Lower lobe of right lung (tissue), 2 donors: ENCODE measurements at regions not wholly inside any gene's neighbourhood (a gene's known extent, or its start where the extent isn't known, plus 50 kb on each side); places are given as distances from the start of the nearest gene placed in this dataset.
"Not testable (repeated sequence)": the region's sequence is repeated elsewhere in the genome, so short reads cannot be mapped to it uniquely, and the experiment has no call there.

Experiments
- ATAC-seq, 2 donors: fragments of 200-7000 bp; cut with Tn5 transposase; one replicate each; pipeline ENCODE4 v1.9.1; 2020 to 2022; ENCODE audit warnings: mild to moderate bottlenecking in 2 of 2, moderate library complexity in 2 of 2
- DNase-seq: peaks from one replicate; pipeline ENCODE4 v3.0.0-alpha.2; 2020
- H3K27ac ChIP-seq: fragments of 200-600 bp; one replicate; pipeline ENCODE4 v1.8.0; 2022
- H3K27me3 ChIP-seq: fragments of 200-600 bp; one replicate; pipeline ENCODE4 v1.8.0; 2022; ENCODE audit warnings: low read depth
- H3K36me3 ChIP-seq: fragments of 200-600 bp; one replicate; pipeline ENCODE4 v1.8.0; 2022; ENCODE audit warnings: mild to moderate bottlenecking
- H3K4me1 ChIP-seq: fragments of 200-600 bp; one replicate; pipeline ENCODE4 v1.8.0; 2022
- H3K4me3 ChIP-seq: fragments of 200-600 bp; one replicate; pipeline ENCODE4 v1.8.0; 2022; ENCODE audit warnings: mild to moderate bottlenecking
- H3K9me3 ChIP-seq: fragments of 200-600 bp; one replicate; pipeline ENCODE4 v1.8.0; 2022
- CTCF ChIP-seq: fragments of 200-600 bp; IDR thresholded peaks from one replicate; pipeline ENCODE4 v1.8.0; 2022; ENCODE audit warnings: antibody characterized with exemption, mild to moderate bottlenecking
- intact Hi-C: fragments of 100-400 bp; cut with DNase I; formaldehyde crosslinking; loops from one replicate; pipeline ENCODE4 v1.11.0; 2022
- donor health status: DM: no; HTN: yes; CAD: no; lungs with severe emphysema.

GRCh38 chr3:135419155-135419554 is 546.4 kb upstream of the PPP2R3A start:
- intact Hi-C loops = no loop called here
- no peak for TF ChIP-seq CTCF
- no peak for ATAC-seq

GRCh38 chr3:135426508-135426907 is 539.0 kb upstream of the PPP2R3A start:
- no peak for ATAC-seq
- intact Hi-C loops = no loop called here
- no peak for TF ChIP-seq CTCF

More at GRCh38 chr3:135419155-135419554, 546.4 kb upstream of the PPP2R3A start:
- no peaks in the 10 kb centered on the region for H3K4me1 ChIP-seq
- no peaks in the 10 kb centered on the region for H3K27me3 ChIP-seq
- no peaks in the 10 kb centered on the region for H3K36me3 ChIP-seq
- no peak overlapping the region for H3K27ac ChIP-seq
- no peak for DNase-seq
- H3K4me3 ChIP-seq = no peak overlapping the region
- H3K9me3 ChIP-seq = no peaks in the 10 kb centered on the region

GRCh38 chr3:135432402-135432801 is 533.1 kb upstream of the PPP2R3A start:
- H3K4me1 ChIP-seq = no peaks in the 10 kb centered on the region
- TF ChIP-seq CTCF = no peak
- DNase-seq (no peak), ATAC-seq (no peak)
- H3K9me3 ChIP-seq = no peaks in the 10 kb centered on the region
- H3K4me3 ChIP-seq = no peak overlapping the region
- H3K36me3 ChIP-seq = no peaks in the 10 kb centered on the region
- intact Hi-C loops = no loop called here
- H3K27me3 ChIP-seq = no peaks in the 10 kb centered on the region
- no peak overlapping the region for H3K27ac ChIP-seq

More at GRCh38 chr3:135426508-135426907, 539.0 kb upstream of the PPP2R3A start:
- H3K27me3 ChIP-seq = no peaks in the 10 kb centered on the region
- H3K4me3 ChIP-seq = no peak overlapping the region
- H3K27ac ChIP-seq = no peak overlapping the region
- DNase-seq = no peak
- H3K36me3 ChIP-seq = no peaks in the 10 kb centered on the region
- no peaks in the 10 kb centered on the region for H3K4me1 ChIP-seq
- no peaks in the 10 kb centered on the region for H3K9me3 ChIP-seq

GRCh38 chr3:135438889-135439597 is 526.5 kb upstream of the PPP2R3A start:
- intact Hi-C loops, H3K4me1 ChIP-seq, H3K27ac ChIP-seq, H3K27me3 ChIP-seq, H3K4me3 ChIP-seq, DNase-seq, ATAC-seq, H3K36me3 ChIP-seq, H3K9me3 ChIP-seq: not testable (repeated sequence)

GRCh38 chr3:135439632-135440031 is 525.9 kb upstream of the PPP2R3A start:
- intact Hi-C loops, ATAC-seq, H3K4me1 ChIP-seq, H3K36me3 ChIP-seq, H3K27me3 ChIP-seq, H3K4me3 ChIP-seq, H3K9me3 ChIP-seq, DNase-seq, H3K27ac ChIP-seq: not testable (repeated sequence)

- no peaks in the 10 kb centered on the region for H3K36me3 ChIP-seq
Observed at GRCh38 chr3:135440233-135440632, 525.3 kb upstream of the PPP2R3A start.

More at GRCh38 chr3:135440233-135440632, 525.3 kb upstream of the PPP2R3A start:
- intact Hi-C loops = no loop called here
- no peaks in the 10 kb centered on the region for H3K27me3 ChIP-seq
- no peak overlapping the region for H3K4me3 ChIP-seq
- no peaks in the 10 kb centered on the region for H3K9me3 ChIP-seq
- H3K27ac ChIP-seq = no peak overlapping the region
- TF ChIP-seq CTCF = no peak
- no peaks in the 10 kb centered on the region for H3K4me1 ChIP-seq
- no peak for DNase-seq
- ATAC-seq = no peak
